HG03521 (cell line): ENCODE measurements at regions not wholly inside any gene's neighbourhood (a gene's known extent, or its start where the extent isn't known, plus 50 kb on each side); places are given as distances from the start of the nearest gene placed in this dataset.
"Not testable (repeated sequence)": the region's sequence is repeated elsewhere in the genome, so short reads cannot be mapped to it uniquely, and the experiment has no call there.

Source experiments
- ATAC-seq: cut with Tn5 transposase; IDR thresholded peaks from one replicate; pipeline ENCODE4 v1.9.1; 2021; ENCODE audit warnings: mild to moderate bottlenecking, moderate library complexity; ENCODE audit not compliant: unreplicated experiment

GRCh38 chr1:10910681-10911489, 101.6 kb upstream of the TARDBP start:
- ATAC-seq: no peak

DNA sequence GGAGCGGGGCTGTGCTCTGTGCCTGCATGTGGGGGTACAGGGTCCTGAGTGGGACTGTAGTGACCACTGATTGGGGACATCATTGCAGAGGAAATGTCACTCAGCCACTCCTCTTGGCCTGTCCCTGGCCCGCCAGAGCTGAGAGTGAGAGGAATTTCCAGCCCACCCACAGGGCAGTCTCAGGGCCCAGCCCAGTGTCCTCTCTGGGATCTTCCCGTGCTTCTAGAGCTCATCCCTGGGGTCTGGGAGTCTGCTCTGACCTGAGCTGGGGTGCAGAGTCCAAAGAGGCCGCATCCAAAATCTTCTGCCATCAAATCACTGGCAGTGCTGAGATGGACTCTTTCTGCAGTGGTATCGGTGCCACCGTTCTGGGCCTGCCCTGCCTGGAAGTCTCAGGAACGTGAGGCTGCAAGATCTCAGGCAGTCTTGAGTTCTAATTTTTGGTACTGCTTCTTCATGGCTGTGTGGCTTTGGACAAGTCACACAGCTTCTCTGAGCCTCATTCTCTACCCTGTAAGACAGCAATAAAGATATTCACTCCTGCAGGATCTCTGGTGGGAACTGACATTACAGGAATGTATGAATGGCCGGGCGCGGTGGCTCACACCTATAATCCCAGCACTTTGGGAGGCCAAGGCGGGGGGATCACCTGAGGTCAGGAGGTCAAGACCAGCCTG, 100.8 kb upstream of the TARDBP start:
- ATAC-seq: no peak

DNA sequence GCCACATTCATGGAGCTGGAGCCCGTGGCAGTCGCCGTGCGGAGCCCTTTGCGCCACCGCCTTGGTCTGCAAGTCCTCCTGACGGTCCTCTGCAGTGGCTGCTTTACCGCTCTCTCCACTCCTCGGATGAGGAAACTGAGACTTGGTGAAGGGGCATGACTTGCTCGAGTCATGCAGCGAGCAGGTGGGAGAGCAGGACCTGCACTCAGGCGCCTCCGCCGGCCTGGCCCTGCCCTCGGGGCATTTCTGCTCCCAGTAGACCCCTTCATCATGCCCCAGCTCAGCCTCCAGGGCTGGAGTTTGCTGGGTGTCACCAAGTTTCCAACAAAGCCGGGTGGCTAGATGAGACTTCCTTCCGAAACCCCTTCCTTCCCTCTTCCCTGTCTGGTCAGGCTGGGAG, 100.0 kb upstream of the TARDBP start:
- no peak for ATAC-seq

DNA sequence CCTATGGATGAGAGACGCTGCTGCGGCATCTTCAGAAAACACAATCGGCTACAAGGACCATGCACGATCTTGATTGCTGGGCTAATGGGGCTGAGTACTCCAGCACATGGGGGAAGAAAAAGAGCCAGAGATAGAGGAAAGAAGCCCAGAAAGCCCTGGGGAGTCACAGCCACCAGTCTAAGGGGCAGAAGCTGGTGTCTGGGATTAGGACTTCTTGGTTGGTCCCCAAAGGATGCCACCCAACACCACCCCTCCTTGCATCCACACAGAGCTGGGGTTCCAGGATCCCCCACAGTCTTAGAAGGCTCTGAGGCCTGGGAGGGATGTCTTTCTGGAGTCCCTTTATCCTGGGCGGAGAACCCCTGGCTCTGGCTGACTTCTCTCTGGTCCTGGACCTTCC, 98.4 kb upstream of the TARDBP start:
- ATAC-seq: no peak

- no peak for ATAC-seq
Observed at GRCh38 chr1:10915594-10915993, 96.9 kb upstream of the TARDBP start.

GRCh38 chr1:10916311-10916710, 96.1 kb upstream of the TARDBP start:
- ATAC-seq: no peak

GRCh38 chr1:10916991-10917390, 95.5 kb upstream of the TARDBP start:
- no peak for ATAC-seq

GRCh38 chr1:10917513-10918454, 94.7 kb upstream of the TARDBP start:
- no peak for ATAC-seq

- no peak for ATAC-seq
Observed at GRCh38 chr1:10918531-10918930, 93.9 kb upstream of the TARDBP start.

- ATAC-seq: no peak
Observed at GRCh38 chr1:10920063-10920626, 92.3 kb upstream of the TARDBP start.

DNA sequence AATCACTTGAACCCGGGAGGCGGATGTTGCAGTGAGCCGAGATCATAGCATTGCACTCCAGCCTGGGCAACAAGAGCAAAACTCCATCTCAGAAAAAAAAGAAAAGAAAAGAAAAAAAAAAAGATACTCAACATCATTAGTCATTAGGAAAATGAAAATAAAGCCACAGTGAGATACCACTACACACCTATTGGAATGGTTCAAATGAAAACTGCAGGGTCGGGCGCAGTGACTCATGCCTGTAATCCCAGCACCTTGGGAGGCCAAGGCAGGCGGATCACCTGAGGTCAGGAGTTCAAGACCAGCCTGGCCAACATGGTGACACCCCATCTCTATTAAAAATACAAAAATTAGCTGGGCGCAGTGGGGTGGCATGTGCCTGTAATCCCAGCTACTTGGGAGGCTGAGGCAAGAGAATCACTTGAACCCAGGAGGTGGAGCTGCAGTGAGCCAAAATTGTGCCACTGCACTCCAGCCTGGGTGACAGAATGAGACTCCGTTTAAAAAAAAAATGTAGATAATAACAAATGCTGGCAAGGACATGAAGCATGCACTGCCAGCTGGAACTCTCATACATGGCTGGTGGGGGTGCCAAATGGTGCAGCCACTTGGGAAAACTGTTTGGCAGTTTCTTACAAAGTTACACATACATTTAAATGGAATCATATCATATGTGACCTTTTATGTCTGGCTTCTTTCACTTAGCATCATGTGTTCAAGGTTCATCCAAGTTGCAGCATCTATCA, 90.0 kb upstream of the TARDBP start:
- ATAC-seq: not testable (repeated sequence)

DNA sequence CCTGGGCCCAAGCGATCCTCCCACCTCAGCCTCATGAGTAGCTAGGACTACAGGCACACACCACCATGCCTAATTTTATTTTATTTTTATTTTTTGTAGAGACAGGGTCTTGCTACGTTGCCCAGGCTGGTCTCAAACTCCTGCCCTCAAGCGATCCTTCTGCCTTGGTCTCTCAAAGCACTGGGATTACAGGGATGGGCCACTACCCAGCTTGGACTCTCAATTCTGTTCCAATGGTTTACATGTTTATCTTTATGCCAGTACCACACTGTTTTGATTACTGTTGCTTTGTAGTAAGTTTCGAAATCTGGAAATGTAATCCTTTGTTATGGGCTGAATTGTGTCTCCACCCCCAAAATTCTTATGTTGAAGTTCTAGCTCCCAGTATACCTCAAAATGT, 88.4 kb upstream of the TARDBP start:
- no peak for ATAC-seq

DNA sequence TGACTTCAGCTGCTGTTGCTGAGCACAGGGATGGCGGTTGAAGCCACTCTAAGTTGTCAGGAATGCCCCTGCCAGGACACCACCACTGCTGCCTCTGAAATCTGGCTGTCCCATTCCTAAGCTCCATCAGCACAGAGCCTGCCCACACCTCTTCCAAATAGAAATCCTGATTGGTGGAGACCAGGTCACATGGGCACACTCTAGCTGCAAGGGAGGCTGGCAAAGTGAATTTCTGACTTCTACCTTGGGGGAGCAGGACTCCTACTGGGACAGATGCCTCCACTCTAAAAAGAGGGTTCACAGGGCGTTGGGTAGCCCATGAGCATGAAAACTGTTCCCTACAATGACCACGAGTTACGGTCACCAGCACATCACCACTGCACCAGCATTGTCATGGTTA, 83.8 kb upstream of the TARDBP start:
- no peak for ATAC-seq

- no peak for ATAC-seq
Observed at GRCh38 chr1:10932088-10932487, 80.4 kb upstream of the TARDBP start.

GRCh38 chr1:10934150-10934818, 78.2 kb upstream of the TARDBP start:
- no peak for ATAC-seq

DNA sequence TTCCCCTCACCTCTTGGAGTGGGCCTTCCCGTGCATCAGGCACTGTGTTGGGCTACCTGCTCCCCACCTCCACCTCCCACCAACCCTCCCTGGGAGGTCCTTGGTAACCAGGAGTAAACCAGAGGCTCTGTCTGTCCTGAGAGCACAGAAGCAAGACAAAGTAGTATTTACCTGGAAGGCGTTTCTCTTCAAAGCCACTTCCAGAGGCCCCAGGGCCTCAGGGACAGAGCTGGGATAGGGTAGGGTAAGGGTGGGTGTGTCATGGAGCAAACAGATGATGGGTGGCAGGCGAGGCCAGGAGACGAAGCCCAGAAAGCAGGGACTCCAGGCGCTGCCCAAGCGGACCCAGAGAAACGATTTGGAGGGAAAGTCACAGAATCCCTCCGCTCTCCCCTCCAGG, 77.2 kb upstream of the TARDBP start:
- ATAC-seq: no peak

DNA sequence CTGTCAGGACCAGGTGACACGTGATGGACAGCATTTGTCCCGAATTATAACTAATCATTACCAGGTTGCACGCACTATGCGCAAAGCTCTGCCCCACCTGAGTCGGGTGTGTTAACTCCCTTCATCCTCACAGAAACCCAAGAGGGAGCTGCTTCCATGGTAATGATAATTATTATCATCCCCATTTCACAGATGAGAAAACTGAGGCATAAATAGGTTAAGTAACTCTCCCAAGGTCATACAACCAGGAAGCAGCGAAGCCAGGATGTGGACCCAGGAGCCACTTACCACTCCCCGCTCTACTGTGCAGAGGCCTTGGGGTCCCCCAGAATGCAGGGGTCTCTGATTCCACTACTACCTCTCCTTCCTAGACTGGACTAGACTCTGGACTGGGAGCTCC, 76.7 kb upstream of the TARDBP start:
- no peak for ATAC-seq

DNA sequence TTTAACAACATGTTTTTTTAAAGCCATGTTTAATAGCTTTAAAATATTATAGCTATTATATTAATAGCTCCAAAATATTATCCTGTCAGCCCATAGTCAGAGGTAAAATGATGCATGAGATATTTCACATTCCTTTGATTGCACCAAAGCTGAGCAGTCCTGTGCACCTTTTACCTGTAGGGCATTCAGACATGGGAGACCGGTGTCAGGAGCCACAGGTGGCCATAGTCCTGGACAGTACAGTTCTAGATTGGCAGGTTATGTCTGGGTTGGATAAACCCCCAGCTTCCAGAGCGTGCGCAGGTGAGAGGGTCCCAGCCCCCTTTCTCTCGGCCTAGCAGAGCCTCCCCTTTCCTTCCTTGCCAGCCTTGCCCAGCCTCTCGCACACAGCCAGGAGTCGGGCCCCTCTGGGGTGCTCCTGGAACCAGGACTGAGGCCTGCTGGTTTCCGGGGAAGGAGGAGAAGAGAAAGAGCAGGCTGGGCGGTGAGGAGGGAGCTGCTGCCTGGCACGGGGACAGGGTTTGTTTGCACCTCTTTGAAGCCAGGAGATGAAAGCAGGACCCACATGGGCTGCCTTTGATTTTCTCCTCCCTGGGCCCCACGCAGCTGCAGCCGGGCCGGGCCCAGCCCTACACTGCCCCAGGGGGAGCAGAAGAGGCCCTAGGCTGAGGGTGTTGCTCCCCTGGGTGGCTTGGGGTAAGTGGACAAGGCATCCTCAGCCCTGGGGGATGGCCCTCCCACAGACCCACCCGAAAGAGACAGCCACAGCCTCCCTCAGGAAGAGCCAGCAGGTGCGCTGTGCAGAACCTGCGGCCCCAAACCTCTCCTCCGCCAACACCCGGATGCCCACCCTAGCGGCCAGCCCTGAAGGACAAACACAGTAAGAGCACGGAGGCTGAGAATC, 75.2 kb upstream of the TARDBP start:
- ATAC-seq: no peak
